HL-60 (cell line): ENCODE measurements at regions not wholly inside any gene's neighbourhood (a gene's known extent, or its start where the extent isn't known, plus 50 kb on each side); places are given as distances from the start of the nearest gene placed in this dataset.

Source experiments
- CTCF ChIP-seq: IDR thresholded peaks from one replicate; pipeline ENCODE4 v1.5.1; 2011; ENCODE audit warnings: low read length, control low read depth, inconsistent platforms; ENCODE audit not compliant: insufficient read depth
- GABPA ChIP-seq: IDR thresholded peaks from 2 replicates; pipeline ENCODE4 v1.6.1; 2012; ENCODE audit warnings: low read depth
- POLR2AphosphoS5 ChIP-seq: IDR thresholded peaks from 2 replicates; pipeline ENCODE4 v1.6.1; 2012; ENCODE audit warnings: low read depth
- REST ChIP-seq: IDR thresholded peaks from 2 replicates; pipeline ENCODE4 v1.6.1; 2012; ENCODE audit warnings: low read depth; ENCODE audit not compliant: insufficient replicate concordance

- TF ChIP-seq CTCF (no peak), GABPA (no peak), REST (no peak), POLR2AphosphoS5 (no peak)
Observed at GRCh38 chr18:7394050-7394659, 163.3 kb downstream of the LRRC30 start.
